Testis (tissue), 2 donors: ENCODE measurements at regions not wholly inside any gene's neighbourhood (a gene's known extent, or its start where the extent isn't known, plus 50 kb on each side); places are given as distances from the start of the nearest gene placed in this dataset.

ENCODE experiments used
- CTCF ChIP-seq, 3 experiments: fragments of 450-650 bp in 2 of 3; fragments of 200-600 bp in 1 of 3; sonication (generic) in 1 of 3; IDR thresholded peaks; one replicate each; pipeline ENCODE4 v1.5.1; 2016 to 2019; ENCODE audit warnings: antibody characterized with exemption in 3 of 3, mild to moderate bottlenecking in 2 of 3, moderate library complexity in 1 of 3
- POLR2A ChIP-seq: fragments of 450-650 bp; IDR thresholded peaks from one replicate; pipeline ENCODE4 v1.6.1; 2017; ENCODE audit warnings: antibody characterized with exemption, mild to moderate bottlenecking, moderate library complexity

- TF ChIP-seq CTCF (IDR thresholded peaks at IDR 0.05): no peak
- TF ChIP-seq POLR2A: no peak
Measured at GRCh38 chr10:121033366-121033765, 182.2 kb downstream of the WDR11 start.
